ENCODE measurements at regions not wholly inside any gene's neighbourhood (a gene's known extent, or its start where the extent isn't known, plus 50 kb on each side); places are given as distances from the start of the nearest gene placed in this dataset.
A peak's percentile ranks its signal among the peaks of the same experiment; 100 is the strongest.
"Not testable (repeated sequence)": the region's sequence is repeated elsewhere in the genome, so short reads cannot be mapped to it uniquely, and the experiment has no call there.

GRCh38 chr15:58313810-58314592, 117.8 kb upstream of the LIPC start:
- no peak for DNase-seq (ENCODE audit: low read depth in 1 of 2, low spot score in 1 of 2)
- no peaks in the 10 kb centered on the region for H3K9me3 ChIP-seq (ENCODE audit: low read depth)
- no peaks in the 10 kb centered on the region for H3K27me3 ChIP-seq
- no peaks in the 10 kb centered on the region for H3K36me3 ChIP-seq
- H3K4me3 ChIP-seq, result no peak overlapping the region
- H3K4me1 ChIP-seq (ENCODE audit: low read depth), result peaks cover 5% of the 10 kb centered on the region
- TF ChIP-seq CTCF (IDR thresholded peaks at IDR 0.05; ENCODE audit: low read depth, low read length), result no peak
- no peak overlapping the region for H3K27ac ChIP-seq

- peaks cover 5% of the 10 kb centered on the region for H3K4me1 ChIP-seq (ENCODE audit: low read depth)
- no peak overlapping the region for H3K27ac ChIP-seq
- no peak overlapping the region for H3K4me3 ChIP-seq
- no peaks in the 10 kb centered on the region for H3K36me3 ChIP-seq
- H3K27me3 ChIP-seq, result no peaks in the 10 kb centered on the region
- H3K9me3 ChIP-seq (ENCODE audit: low read depth), result no peaks in the 10 kb centered on the region
- no peak for TF ChIP-seq CTCF (IDR thresholded peaks at IDR 0.05; ENCODE audit: low read depth, low read length)
- no peak for DNase-seq (ENCODE audit: low read depth in 1 of 2, low spot score in 1 of 2)
Observed at GRCh38 chr15:58314593-58315216, 117.1 kb upstream of the LIPC start.

GRCh38 chr15:58318517-58318916, 113.3 kb upstream of the LIPC start:
- Histone ChIP-seq H3K9me3 (ENCODE audit: low read depth) (no peaks in the 10 kb centered on the region), H3K27me3 (no peaks in the 10 kb centered on the region), H3K4me1 (ENCODE audit: low read depth) (no peaks in the 10 kb centered on the region), H3K27ac (no peak overlapping the region), H3K4me3 (no peak overlapping the region), H3K36me3 (no peaks in the 10 kb centered on the region)
- TF ChIP-seq CTCF (IDR thresholded peaks at IDR 0.05; ENCODE audit: low read depth, low read length), result no peak
- no peak for DNase-seq (ENCODE audit: low read depth in 1 of 2, low spot score in 1 of 2)

DNA sequence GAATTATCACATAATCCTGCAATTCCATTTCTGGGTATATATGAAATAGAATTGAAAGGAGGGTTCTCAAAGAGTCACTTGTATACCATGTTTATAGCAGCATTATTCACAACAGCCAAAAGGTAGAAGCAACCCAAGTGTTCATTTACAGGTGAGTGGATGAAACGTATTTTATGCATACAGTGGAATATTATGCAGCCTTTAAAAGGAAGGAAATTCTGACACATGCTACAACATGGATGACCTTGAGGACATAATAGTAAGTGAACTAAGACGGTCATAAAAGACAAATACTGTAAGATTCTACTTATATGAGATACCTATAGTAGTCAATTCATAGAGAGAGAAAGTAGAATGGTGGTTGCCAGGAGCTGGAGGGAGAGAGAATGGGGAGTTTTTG, 110.8 kb upstream of the LIPC start:
- Histone ChIP-seq H3K27ac (no peak overlapping the region), H3K36me3 (no peaks in the 10 kb centered on the region), H3K4me3 (no peak overlapping the region), H3K4me1 (ENCODE audit: low read depth) (no peaks in the 10 kb centered on the region), H3K9me3 (ENCODE audit: low read depth) (no peaks in the 10 kb centered on the region), H3K27me3 (no peaks in the 10 kb centered on the region)
- DNase-seq (ENCODE audit: low read depth in 1 of 2, low spot score in 1 of 2), result no peak
- TF ChIP-seq CTCF (IDR thresholded peaks at IDR 0.05; ENCODE audit: low read depth, low read length), result no peak

- no peak for DNase-seq (ENCODE audit: low read depth in 1 of 2, low spot score in 1 of 2)
- H3K9me3 ChIP-seq (ENCODE audit: low read depth), result no peaks in the 10 kb centered on the region
- H3K27me3 ChIP-seq, result no peaks in the 10 kb centered on the region
Observed at GRCh38 chr15:58322253-58322652, 109.5 kb upstream of the LIPC start.

DNA sequence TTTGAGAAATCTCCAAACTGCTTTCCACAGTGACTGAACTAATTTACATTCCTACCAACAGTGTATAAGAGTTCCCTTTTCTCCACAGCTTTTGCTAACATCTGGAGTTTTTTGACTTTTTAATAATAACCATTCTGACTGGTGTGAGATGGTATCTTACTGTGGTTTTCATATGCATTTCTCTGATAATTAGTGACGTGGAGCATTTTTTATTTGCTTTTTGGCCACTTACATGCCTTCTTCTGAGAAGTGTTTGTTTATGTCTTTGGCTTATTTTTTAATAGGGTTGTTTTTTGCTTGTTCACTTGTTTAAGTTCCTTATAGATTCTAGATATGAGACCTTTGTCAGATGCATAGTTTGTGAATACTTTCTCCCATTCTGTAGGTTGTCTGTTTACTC, 108.5 kb upstream of the LIPC start:
- H3K4me1 ChIP-seq (ENCODE audit: low read depth); H3K4me3 ChIP-seq; H3K9me3 ChIP-seq (ENCODE audit: low read depth); H3K27ac ChIP-seq; H3K36me3 ChIP-seq; H3K27me3 ChIP-seq: not testable (repeated sequence)
- DNase-seq (ENCODE audit: low read depth in 1 of 2, low spot score in 1 of 2), result peak in 1 of 2 donors; percentile 20

More at GRCh38 chr15:58322253-58322652, 109.5 kb upstream of the LIPC start:
- Histone ChIP-seq H3K4me3 (no peak overlapping the region), H3K4me1 (ENCODE audit: low read depth) (no peaks in the 10 kb centered on the region), H3K27ac (no peak overlapping the region), H3K36me3 (no peaks in the 10 kb centered on the region)
- no peak for TF ChIP-seq CTCF (IDR thresholded peaks at IDR 0.05; ENCODE audit: low read depth, low read length)

Data from cardiac muscle cell (in vitro differentiated cells and primary cell).